ENCODE measurements at regions not wholly inside any gene's neighbourhood (a gene's known extent, or its start where the extent isn't known, plus 50 kb on each side); places are given as distances from the start of the nearest gene placed in this dataset.

DNA sequence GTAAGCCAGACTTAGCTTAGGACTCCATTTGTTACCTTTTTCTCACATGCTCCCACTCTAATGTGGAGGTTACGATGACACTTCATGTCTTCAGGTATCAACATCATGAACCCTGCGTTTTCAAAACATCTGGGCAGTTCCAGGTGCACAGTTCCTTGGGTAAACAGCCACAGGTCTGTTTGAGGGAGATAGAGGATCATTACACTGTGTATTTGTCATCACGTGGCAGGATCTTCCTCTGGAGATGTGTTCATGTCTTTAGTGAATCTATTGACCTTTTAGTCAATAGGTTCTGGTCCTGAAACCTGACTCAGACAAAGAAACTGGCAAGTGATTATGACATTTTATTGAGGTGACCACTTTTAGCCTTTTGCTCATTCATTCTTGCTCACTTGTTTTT lies 145.5 kb downstream of the ANKRD7 start:
- Histone ChIP-seq H3K27ac (replicated peaks) (no peak overlapping the region), H3K4me3 (replicated peaks; ENCODE audit: insufficient read depth, low read length) (no peak overlapping the region), H3K27me3 (ENCODE audit: insufficient read depth, poor library complexity, severe bottlenecking) (no peaks in the 10 kb centered on the region)
- TF ChIP-seq, protein P1, sequence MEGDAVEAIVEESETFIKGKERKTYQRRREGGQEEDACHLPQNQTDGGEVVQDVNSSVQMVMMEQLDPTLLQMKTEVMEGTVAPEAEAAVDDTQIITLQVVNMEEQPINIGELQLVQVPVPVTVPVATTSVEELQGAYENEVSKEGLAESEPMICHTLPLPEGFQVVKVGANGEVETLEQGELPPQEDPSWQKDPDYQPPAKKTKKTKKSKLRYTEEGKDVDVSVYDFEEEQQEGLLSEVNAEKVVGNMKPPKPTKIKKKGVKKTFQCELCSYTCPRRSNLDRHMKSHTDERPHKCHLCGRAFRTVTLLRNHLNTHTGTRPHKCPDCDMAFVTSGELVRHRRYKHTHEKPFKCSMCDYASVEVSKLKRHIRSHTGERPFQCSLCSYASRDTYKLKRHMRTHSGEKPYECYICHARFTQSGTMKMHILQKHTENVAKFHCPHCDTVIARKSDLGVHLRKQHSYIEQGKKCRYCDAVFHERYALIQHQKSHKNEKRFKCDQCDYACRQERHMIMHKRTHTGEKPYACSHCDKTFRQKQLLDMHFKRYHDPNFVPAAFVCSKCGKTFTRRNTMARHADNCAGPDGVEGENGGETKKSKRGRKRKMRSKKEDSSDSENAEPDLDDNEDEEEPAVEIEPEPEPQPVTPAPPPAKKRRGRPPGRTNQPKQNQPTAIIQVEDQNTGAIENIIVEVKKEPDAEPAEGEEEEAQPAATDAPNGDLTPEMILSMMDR (IDR thresholded peaks at IDR 0.05; ENCODE audit: insufficient read depth, low read length) = no peak
- TF ChIP-seq GABPA (IDR thresholded peaks at IDR 0.05; ENCODE audit: low read depth) (no peak), SPI1 (IDR thresholded peaks at IDR 0.05; ENCODE audit: borderline replicate concordance, low read depth) (no peak), POLR2AphosphoS5 (IDR thresholded peaks at IDR 0.05; ENCODE audit: low read depth) (no peak)
- TF ChIP-seq, protein P2, sequence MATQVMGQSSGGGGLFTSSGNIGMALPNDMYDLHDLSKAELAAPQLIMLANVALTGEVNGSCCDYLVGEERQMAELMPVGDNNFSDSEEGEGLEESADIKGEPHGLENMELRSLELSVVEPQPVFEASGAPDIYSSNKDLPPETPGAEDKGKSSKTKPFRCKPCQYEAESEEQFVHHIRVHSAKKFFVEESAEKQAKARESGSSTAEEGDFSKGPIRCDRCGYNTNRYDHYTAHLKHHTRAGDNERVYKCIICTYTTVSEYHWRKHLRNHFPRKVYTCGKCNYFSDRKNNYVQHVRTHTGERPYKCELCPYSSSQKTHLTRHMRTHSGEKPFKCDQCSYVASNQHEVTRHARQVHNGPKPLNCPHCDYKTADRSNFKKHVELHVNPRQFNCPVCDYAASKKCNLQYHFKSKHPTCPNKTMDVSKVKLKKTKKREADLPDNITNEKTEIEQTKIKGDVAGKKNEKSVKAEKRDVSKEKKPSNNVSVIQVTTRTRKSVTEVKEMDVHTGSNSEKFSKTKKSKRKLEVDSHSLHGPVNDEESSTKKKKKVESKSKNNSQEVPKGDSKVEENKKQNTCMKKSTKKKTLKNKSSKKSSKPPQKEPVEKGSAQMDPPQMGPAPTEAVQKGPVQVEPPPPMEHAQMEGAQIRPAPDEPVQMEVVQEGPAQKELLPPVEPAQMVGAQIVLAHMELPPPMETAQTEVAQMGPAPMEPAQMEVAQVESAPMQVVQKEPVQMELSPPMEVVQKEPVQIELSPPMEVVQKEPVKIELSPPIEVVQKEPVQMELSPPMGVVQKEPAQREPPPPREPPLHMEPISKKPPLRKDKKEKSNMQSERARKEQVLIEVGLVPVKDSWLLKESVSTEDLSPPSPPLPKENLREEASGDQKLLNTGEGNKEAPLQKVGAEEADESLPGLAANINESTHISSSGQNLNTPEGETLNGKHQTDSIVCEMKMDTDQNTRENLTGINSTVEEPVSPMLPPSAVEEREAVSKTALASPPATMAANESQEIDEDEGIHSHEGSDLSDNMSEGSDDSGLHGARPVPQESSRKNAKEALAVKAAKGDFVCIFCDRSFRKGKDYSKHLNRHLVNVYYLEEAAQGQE (IDR thresholded peaks at IDR 0.05; ENCODE audit: insufficient replicate concordance, low read depth) = no peak
- no peak for DNase-seq (ENCODE audit: low read depth in 1 of 2, low spot score in 1 of 2)

DNA sequence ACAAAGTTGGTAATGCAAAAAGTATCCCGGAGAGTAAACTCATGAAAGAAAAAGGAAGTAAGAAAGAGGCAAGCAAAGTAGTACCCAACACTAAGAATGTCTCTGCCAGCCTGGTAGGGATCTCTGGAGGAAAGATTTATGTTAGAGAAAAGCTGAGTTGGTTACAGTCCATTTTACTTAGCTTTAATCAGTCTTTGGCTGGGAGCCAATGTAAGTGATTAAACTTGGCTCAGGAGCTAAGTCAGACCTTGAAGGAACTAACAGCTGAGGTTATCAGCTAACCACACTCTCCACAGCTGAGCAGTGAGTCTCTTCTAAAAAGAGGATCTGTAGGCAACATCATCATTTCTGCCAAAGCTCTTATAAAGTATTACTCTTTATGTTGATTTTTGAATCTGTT lies 148.0 kb downstream of the ANKRD7 start:
- DNase-seq (ENCODE audit: low read depth in 1 of 2, low spot score in 1 of 2) = peak in 1 of 2 experiments; percentile 78

DNA sequence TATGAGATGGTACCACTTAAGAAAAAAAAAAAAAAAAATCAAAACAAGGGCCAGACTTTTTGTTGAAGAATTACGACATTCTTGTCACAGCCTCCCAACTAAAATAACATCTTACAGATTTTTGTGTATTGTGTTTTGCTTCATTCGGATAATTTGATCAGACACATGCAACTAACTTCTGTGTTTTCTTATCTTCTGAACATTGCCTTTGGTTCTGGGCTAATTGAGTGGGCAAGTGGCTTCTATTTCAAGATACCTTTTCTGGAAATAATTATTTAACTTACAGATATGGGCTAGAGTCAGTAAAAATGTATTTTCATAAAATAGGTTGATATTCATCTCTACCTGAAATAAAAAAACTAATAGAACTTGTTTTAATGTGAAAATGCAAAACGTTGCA lies 165.1 kb downstream of the ANKRD7 start:
- TF ChIP-seq, protein P2 (IDR thresholded peaks at IDR 0.05; ENCODE audit: insufficient replicate concordance, low read depth) = no peak
- TF ChIP-seq SPI1 (IDR thresholded peaks at IDR 0.05; ENCODE audit: borderline replicate concordance, low read depth) = no peak
- TF ChIP-seq GABPA (IDR thresholded peaks at IDR 0.05; ENCODE audit: low read depth) = no peak
- TF ChIP-seq, protein P1 (IDR thresholded peaks at IDR 0.05; ENCODE audit: insufficient read depth, low read length) = no peak
- no peak for TF ChIP-seq POLR2AphosphoS5 (IDR thresholded peaks at IDR 0.05; ENCODE audit: low read depth)
- H3K4me3 ChIP-seq (replicated peaks; ENCODE audit: insufficient read depth, low read length) = no peak overlapping the region
- H3K27me3 ChIP-seq (ENCODE audit: insufficient read depth, poor library complexity, severe bottlenecking) = no peaks in the 10 kb centered on the region
- H3K27ac ChIP-seq (replicated peaks) = no peak overlapping the region
- DNase-seq (ENCODE audit: low read depth in 1 of 2, low spot score in 1 of 2) = no peak

More for the DNA sequence above, 148.0 kb downstream of the ANKRD7 start:
- Histone ChIP-seq H3K4me3 (replicated peaks; ENCODE audit: insufficient read depth, low read length) (no peak overlapping the region), H3K27me3 (ENCODE audit: insufficient read depth, poor library complexity, severe bottlenecking) (no peaks in the 10 kb centered on the region), H3K27ac (replicated peaks) (no peak overlapping the region)
- TF ChIP-seq SPI1 (IDR thresholded peaks at IDR 0.05; ENCODE audit: borderline replicate concordance, low read depth) (peak; percentile 79; the same call in 1 of the 2 replicates), POLR2AphosphoS5 (IDR thresholded peaks at IDR 0.05; ENCODE audit: low read depth) (0 out of 2 replicates have a peak, but pooled peaks have one; percentile 43), GABPA (IDR thresholded peaks at IDR 0.05; ENCODE audit: low read depth) (no peak)
- TF ChIP-seq, protein P2 (IDR thresholded peaks at IDR 0.05; ENCODE audit: insufficient replicate concordance, low read depth) = no peak
